H9 (cell line): ENCODE measurements at regions not wholly inside any gene's neighbourhood (a gene's known extent, or its start where the extent isn't known, plus 50 kb on each side); places are given as distances from the start of the nearest gene placed in this dataset.

Experiments
- DNase-seq: peaks from one replicate; pipeline ENCODE4 v3.0.0-alpha.2; 2017
- H2AFZ ChIP-seq: one replicate; pipeline ENCODE4 v1.6.1; 2013; ENCODE audit warnings: mild to moderate bottlenecking, low read length, control low read depth, moderate library complexity
- H2AK5ac ChIP-seq: 2 replicates; pipeline ENCODE4 v1.6.1; 2013; ENCODE audit warnings: low read length, control low read depth, mixed read lengths; ENCODE audit not compliant: insufficient read length
- H2BK120ac ChIP-seq: one replicate; pipeline ENCODE4 v1.6.1; 2013; ENCODE audit warnings: low read depth, mild to moderate bottlenecking, low read length, control low read depth, inconsistent platforms; ENCODE audit not compliant: poor library complexity, severe bottlenecking
- H2BK12ac ChIP-seq: 2 replicates; pipeline ENCODE4 v1.6.1; 2013; ENCODE audit warnings: low read length, control low read depth, mixed read lengths, low read depth; ENCODE audit not compliant: insufficient read length
- H2BK15ac ChIP-seq: 2 replicates; pipeline ENCODE4 v1.6.1; 2013; ENCODE audit warnings: low read depth, low read length, control low read depth
- H2BK20ac ChIP-seq: one replicate; pipeline ENCODE4 v1.6.1; 2013; ENCODE audit warnings: low read depth, mild to moderate bottlenecking, low read length, control low read depth, inconsistent platforms; ENCODE audit not compliant: poor library complexity, severe bottlenecking
- H2BK5ac ChIP-seq: 2 replicates; pipeline ENCODE4 v1.6.1; 2013; ENCODE audit warnings: low read length, control low read depth, mixed read lengths; ENCODE audit not compliant: insufficient read length
- H3K14ac ChIP-seq: 2 replicates; pipeline ENCODE4 v1.6.1; 2013; ENCODE audit warnings: low read length, control low read depth; ENCODE audit not compliant: insufficient read depth
- H3K18ac ChIP-seq: 2 replicates; pipeline ENCODE4 v1.6.1; 2013; ENCODE audit warnings: low read depth, mild to moderate bottlenecking, mixed read lengths, low read length, control low read depth; ENCODE audit not compliant: insufficient read length
- H3K23ac ChIP-seq: 2 replicates; pipeline ENCODE4 v1.6.1; 2013; ENCODE audit warnings: low read length, control low read depth, mixed read lengths, low read depth; ENCODE audit not compliant: insufficient read length
- H3K23me2 ChIP-seq: 2 replicates; pipeline ENCODE4 v1.6.1; 2013; ENCODE audit warnings: low read depth, mild to moderate bottlenecking, mixed read lengths, low read length, control low read depth; ENCODE audit not compliant: insufficient read length, poor library complexity, severe bottlenecking
- H3K27ac ChIP-seq: 2 replicates; pipeline ENCODE4 v1.5.1; 2013; ENCODE audit warnings: low read length, control low read depth, mixed read lengths, low read depth; ENCODE audit not compliant: insufficient read length
- H3K27me3 ChIP-seq: 2 replicates; pipeline ENCODE4 v1.6.1; 2013; ENCODE audit warnings: low read length, control low read depth, inconsistent platforms; ENCODE audit not compliant: insufficient read depth
- H3K4ac ChIP-seq: 2 replicates; pipeline ENCODE4 v1.6.1; 2013; ENCODE audit warnings: low read depth, mild to moderate bottlenecking, control low read depth, inconsistent platforms, low read length, moderate library complexity
- H3K4me1 ChIP-seq: 2 replicates; pipeline ENCODE4 v1.6.1; 2013; ENCODE audit warnings: low read length, control low read depth, inconsistent platforms; ENCODE audit not compliant: insufficient read depth
- H3K4me2 ChIP-seq: 2 replicates; pipeline ENCODE4 v1.6.1; 2013; ENCODE audit warnings: low read length, control low read depth, mixed read lengths; ENCODE audit not compliant: insufficient read length, insufficient read depth
- H3K56ac ChIP-seq: 2 replicates; pipeline ENCODE4 v1.6.1; 2013; ENCODE audit warnings: low read depth, mild to moderate bottlenecking, mixed read lengths, low read length, control low read depth; ENCODE audit not compliant: insufficient read length
- H3K79me1 ChIP-seq: 2 replicates; pipeline ENCODE4 v1.6.1; 2013; ENCODE audit warnings: low read depth, mild to moderate bottlenecking, moderate library complexity, low read length, control low read depth, inconsistent platforms; ENCODE audit not compliant: insufficient read depth, poor library complexity, severe bottlenecking
- H3K79me2 ChIP-seq: 2 replicates; pipeline ENCODE4 v1.6.1; 2013; ENCODE audit warnings: low read length, control low read depth, inconsistent platforms; ENCODE audit not compliant: insufficient read depth
- H3K9ac ChIP-seq: 2 replicates; pipeline ENCODE4 v1.6.1; 2013; ENCODE audit warnings: low read length, control low read depth, mixed read lengths; ENCODE audit not compliant: insufficient read length; ENCODE audit errors: extremely low read depth
- H3K9me3 ChIP-seq: one replicate; pipeline ENCODE4 v1.6.1; 2013; ENCODE audit warnings: low read depth, low read length, inconsistent platforms; ENCODE audit not compliant: control insufficient read depth
- H3T11ph ChIP-seq: one replicate; pipeline ENCODE4 v1.6.1; 2013; ENCODE audit warnings: mild to moderate bottlenecking, low read length, control low read depth, inconsistent platforms
- H4K20me1 ChIP-seq: one replicate; pipeline ENCODE4 v1.6.1; 2013; ENCODE audit not compliant: control insufficient read depth, insufficient read length, insufficient read depth
- H4K5ac ChIP-seq: 2 replicates; pipeline ENCODE4 v1.6.1; 2013; ENCODE audit warnings: low read depth, mild to moderate bottlenecking, mixed read lengths, low read length, control low read depth; ENCODE audit not compliant: insufficient read length
- H4K8ac ChIP-seq: replicated peaks from 2 replicates; pipeline ENCODE4 v1.6.1; 2013; ENCODE audit warnings: low read length, control low read depth, mixed read lengths, low read depth; ENCODE audit not compliant: insufficient read length
- H4K91ac ChIP-seq: 2 replicates; pipeline ENCODE4 v1.6.1; 2013; ENCODE audit warnings: low read depth, mild to moderate bottlenecking, moderate library complexity, mixed read lengths, low read length, control low read depth; ENCODE audit not compliant: insufficient read length
- H3K27ac Mint-ChIP-seq, 3 experiments: 2 replicates in 2 of 3; 3 replicates in 1 of 3; pipeline ENCODE4 v1.8.0; 2020 to 2021; ENCODE audit warnings: mixed read lengths in 3 of 3, mild to moderate bottlenecking in 1 of 3, moderate library complexity in 1 of 3
- H3K27me3 Mint-ChIP-seq: 2 replicates; pipeline ENCODE4 v1.8.0; 2021; ENCODE audit warnings: low read depth, mild to moderate bottlenecking, moderate library complexity, mixed read lengths
- H3K36me3 Mint-ChIP-seq, 3 experiments: 2 replicates in 2 of 3; 3 replicates in 1 of 3; pipeline ENCODE4 v1.8.0; 2020 to 2021; ENCODE audit warnings: low read depth in 3 of 3, mixed read lengths in 3 of 3; ENCODE audit not compliant: insufficient read depth in 1 of 3
- H3K4me1 Mint-ChIP-seq, 2 experiments: 2 replicates each; pipeline ENCODE4 v1.8.0; 2020; ENCODE audit warnings: mixed read lengths in 2 of 2
- H3K4me3 Mint-ChIP-seq, 2 experiments: 2 replicates in 1 of 2; 3 replicates in 1 of 2; pipeline ENCODE4 v1.8.0; 2020 to 2021; ENCODE audit warnings: mild to moderate bottlenecking in 2 of 2, mixed read lengths in 2 of 2, moderate library complexity in 1 of 2
- H3K9me3 Mint-ChIP-seq, 2 experiments: 2 replicates in 1 of 2; 3 replicates in 1 of 2; pipeline ENCODE4 v1.8.0; 2020; ENCODE audit warnings: mild to moderate bottlenecking in 2 of 2, mixed read lengths in 2 of 2, moderate library complexity in 1 of 2
- WGBS: extraction: QIAGEN DNeasy Blood & Tissue Kit; methylation state at CpG from one replicate; pipeline ENCODE4 v1.1.7; 2013; ENCODE audit warnings: missing lambda C conversion rate, low lambda C conversion rate, mixed read lengths; ENCODE audit not compliant: insufficient read length; ENCODE audit errors: extremely low coverage; 5-methylcytosine and 5-hydroxymethylcytosine counted together
- TF ChIP-seq, protein P1 (sequence below): fragments of 200-600 bp; sonication (generic); conservative IDR thresholded peaks from 3 replicates; pipeline ENCODE4 v1.8.0; 2021; ENCODE audit warnings: antibody characterized with exemption, mild to moderate bottlenecking

DNA sequence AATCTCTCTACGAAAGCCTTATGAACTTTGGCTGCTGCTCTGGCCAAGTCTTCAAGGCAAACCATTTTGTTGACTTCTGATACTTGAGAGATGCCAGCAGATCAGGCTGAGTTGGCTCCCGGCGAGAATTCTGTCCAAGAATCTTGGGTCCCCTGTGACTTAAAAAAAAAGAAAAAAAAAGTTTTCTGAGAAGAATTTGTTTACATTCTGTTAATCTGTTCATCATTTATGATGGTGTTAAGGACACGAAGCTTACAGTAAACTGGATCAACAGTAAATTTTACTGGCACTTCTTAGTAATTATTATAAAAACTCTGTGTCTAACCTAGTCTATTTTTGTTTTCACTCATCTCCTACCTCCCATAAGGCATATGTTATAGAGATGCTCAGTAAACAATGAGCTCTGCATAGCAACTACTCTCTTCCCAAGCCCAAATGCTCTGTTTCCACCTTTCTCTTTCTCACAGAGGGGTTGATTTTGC is 320.9 kb upstream of the RASGRP1 start:
- no peak overlapping the region for H3K27ac Mint-ChIP-seq
- Histone ChIP-seq H3K14ac (no peak overlapping the region), H3K27me3 (no peaks in the 10 kb centered on the region), H4K20me1 (no peaks in the 10 kb centered on the region), H4K5ac (no peak overlapping the region), H3K4me2 (no peak overlapping the region), H3K4me1 (no peaks in the 10 kb centered on the region), H2BK15ac (no peak overlapping the region), H2BK5ac (no peak overlapping the region), H3K79me2 (no peaks in the 10 kb centered on the region), H2AFZ (no peak overlapping the region), H4K91ac (no peak overlapping the region), H3K9me3 (no peaks in the 10 kb centered on the region), H3K23ac (no peak overlapping the region), H3K18ac (no peak overlapping the region), H3K56ac (no peak overlapping the region), H3K9ac (no peak overlapping the region), H3T11ph (no peak overlapping the region), H3K4ac (no peak overlapping the region), H2BK12ac (no peak overlapping the region), H3K23me2 (no peaks in the 10 kb centered on the region), H3K27ac (no peak overlapping the region), H4K8ac (no peak overlapping the region), H3K79me1 (no peaks in the 10 kb centered on the region), H2BK120ac (no peak overlapping the region), H2BK20ac (no peak overlapping the region), H2AK5ac (no peak overlapping the region)
- TF ChIP-seq, protein P1, sequence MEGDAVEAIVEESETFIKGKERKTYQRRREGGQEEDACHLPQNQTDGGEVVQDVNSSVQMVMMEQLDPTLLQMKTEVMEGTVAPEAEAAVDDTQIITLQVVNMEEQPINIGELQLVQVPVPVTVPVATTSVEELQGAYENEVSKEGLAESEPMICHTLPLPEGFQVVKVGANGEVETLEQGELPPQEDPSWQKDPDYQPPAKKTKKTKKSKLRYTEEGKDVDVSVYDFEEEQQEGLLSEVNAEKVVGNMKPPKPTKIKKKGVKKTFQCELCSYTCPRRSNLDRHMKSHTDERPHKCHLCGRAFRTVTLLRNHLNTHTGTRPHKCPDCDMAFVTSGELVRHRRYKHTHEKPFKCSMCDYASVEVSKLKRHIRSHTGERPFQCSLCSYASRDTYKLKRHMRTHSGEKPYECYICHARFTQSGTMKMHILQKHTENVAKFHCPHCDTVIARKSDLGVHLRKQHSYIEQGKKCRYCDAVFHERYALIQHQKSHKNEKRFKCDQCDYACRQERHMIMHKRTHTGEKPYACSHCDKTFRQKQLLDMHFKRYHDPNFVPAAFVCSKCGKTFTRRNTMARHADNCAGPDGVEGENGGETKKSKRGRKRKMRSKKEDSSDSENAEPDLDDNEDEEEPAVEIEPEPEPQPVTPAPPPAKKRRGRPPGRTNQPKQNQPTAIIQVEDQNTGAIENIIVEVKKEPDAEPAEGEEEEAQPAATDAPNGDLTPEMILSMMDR: no peak
- DNase-seq: no peak
- H3K4me1 Mint-ChIP-seq: no peaks in the 10 kb centered on the region
- no peaks in the 10 kb centered on the region for H3K27me3 Mint-ChIP-seq
- H3K36me3 Mint-ChIP-seq: no peaks in the 10 kb centered on the region
- H3K9me3 Mint-ChIP-seq: no peaks in the 10 kb centered on the region
- H3K4me3 Mint-ChIP-seq: no peak overlapping the region
- no CpG with 5 or more reads among the region's 4 CpGs for WGBS
